K562 (cell line): ENCODE measurements at regions not wholly inside any gene's neighbourhood (a gene's known extent, or its start where the extent isn't known, plus 50 kb on each side); places are given as distances from the start of the nearest gene placed in this dataset.
A peak's percentile ranks its signal among the peaks of the same experiment; 100 is the strongest.

ENCODE experiments used
- ATAC-seq: fragments of 200-7000 bp; cut with Tn5 transposase; 3 replicates; pipeline ENCODE4 v1.9.1; 2020; ENCODE audit warnings: moderate library complexity
- BruUV-seq: library from RNA; stranded (reverse); fragments of 400-500 nt; replicated peaks from 2 replicates; lab custom pipeline; 2021; lab: Mats Ljungman, UMichigan
- CTCF ChIA-PET: fragments of 300-600 bp; formaldehyde crosslinking; extraction: SDS; loops from one replicate; lab custom pipeline; 2021; ENCODE audit warnings: low intra/inter-chr PET ratio; lab: Yijun Ruan, JAX
- POLR2A ChIA-PET: fragments of 300-600, 350-650 bp; sonication (Branson Sonifier 250); formaldehyde crosslinking; extraction: SDS; loops from one replicate; lab custom pipeline; 2021; ENCODE audit warnings: antibody characterized with exemption, inconsistent platforms; lab: Yijun Ruan, JAX
- DNase-seq, 4 experiments: peaks; one replicate each; pipeline versions ENCODE4 v3.0.0 to v3.0.0-alpha.2; 2011 to 2018; ENCODE audit warnings: low spot score in 3 of 4, mixed read lengths in 3 of 4; ENCODE audit errors: extremely low read depth in 1 of 4
- FAIRE-seq: peaks from 2 replicates; lab custom pipeline; 2011; peaks lifted over from hg19 to GRCh38; lab: Jason Lieb, UNC
- H2AFZ ChIP-seq: 2 replicates; pipeline ENCODE4 v1.6.0; 2011; ENCODE audit warnings: low read depth, low read length, control low read depth, inconsistent platforms
- H3K27ac ChIP-seq: fragments of 200-600 bp; 3 replicates; pipeline ENCODE4 v1.8.0; 2011; ENCODE audit warnings: low read depth, mild to moderate bottlenecking, control low read depth, inconsistent platforms, low read length, moderate library complexity, mixed read lengths; ENCODE audit errors: extremely low read depth
- H3K27me3 ChIP-seq, 2 experiments: fragments of 300-600 bp in 1 of 2; 2 replicates in 1 of 2; 3 replicates in 1 of 2; pipeline versions ENCODE4 v1.6.0 to v1.8.0; 2011; ENCODE audit warnings: inconsistent platforms in 2 of 2, low read length in 2 of 2, mild to moderate bottlenecking in 1 of 2, mixed read lengths in 1 of 2, moderate library complexity in 1 of 2; ENCODE audit not compliant: control insufficient read depth in 2 of 2, insufficient read depth in 2 of 2
- H3K36me3 ChIP-seq: fragments of 300-600 bp; 3 replicates; pipeline ENCODE4 v1.8.0; 2011; ENCODE audit warnings: mild to moderate bottlenecking, low read length, inconsistent platforms; ENCODE audit not compliant: control insufficient read depth, insufficient read depth
- H3K4me1 ChIP-seq, 2 experiments: fragments of 200-600 bp in 1 of 2; replicated peaks in 1 of 2; 2 replicates in 1 of 2; 3 replicates in 1 of 2; pipeline versions ENCODE4 v1.5.1 to v1.8.0; 2011; ENCODE audit warnings: inconsistent platforms in 2 of 2, low read length in 2 of 2, mild to moderate bottlenecking in 1 of 2, mixed read lengths in 1 of 2, moderate library complexity in 1 of 2; ENCODE audit not compliant: control insufficient read depth in 2 of 2, insufficient read depth in 2 of 2
- H3K4me2 ChIP-seq: 2 replicates; pipeline ENCODE4 v1.6.1; 2011; ENCODE audit warnings: low read length, control low read depth, inconsistent platforms, mixed read lengths; ENCODE audit not compliant: insufficient read depth
- H3K4me3 ChIP-seq: fragments of 200-600 bp; sonication (generic), shearing (Covaris generic); 2 replicates; pipeline ENCODE4 v1.5.1; 2016; ENCODE audit warnings: control low read depth, inconsistent platforms
- H3K79me2 ChIP-seq: fragments of 200-600 bp; 3 replicates; pipeline ENCODE4 v1.8.0; 2011; ENCODE audit warnings: low read length, inconsistent platforms; ENCODE audit not compliant: control insufficient read depth, insufficient read depth
- H3K9ac ChIP-seq, 2 experiments: 2 replicates each; pipeline versions ENCODE4 v1.6.0 to v1.6.1; 2011; ENCODE audit warnings: low read depth in 2 of 2, low read length in 2 of 2, control low read depth in 1 of 2, inconsistent platforms in 1 of 2, mild to moderate bottlenecking in 1 of 2, mixed read lengths in 1 of 2; ENCODE audit not compliant: insufficient read depth in 1 of 2
- H3K9me1 ChIP-seq: one replicate; pipeline ENCODE4 v1.6.0; 2011; ENCODE audit warnings: inconsistent platforms, mild to moderate bottlenecking, low read length, moderate library complexity; ENCODE audit not compliant: control insufficient read depth, insufficient read depth
- H3K9me3 ChIP-seq: replicated peaks from 2 replicates; pipeline ENCODE4 v1.5.1; 2011; ENCODE audit warnings: low read depth, low read length, inconsistent platforms; ENCODE audit not compliant: control insufficient read depth, insufficient read depth
- H4K20me1 ChIP-seq: replicated peaks from 2 replicates; pipeline ENCODE4 v1.6.1; 2011; ENCODE audit warnings: low read length, inconsistent platforms, mixed read lengths; ENCODE audit not compliant: control insufficient read depth, insufficient read depth
- FOS ChIP-seq: IDR thresholded peaks from 3 replicates; pipeline ENCODE4 v1.6.1; 2011; ENCODE audit not compliant: insufficient read length; ENCODE audit errors: extremely low read depth
- WGBS: fragments of 100-300 bp; shearing (Covaris generic); methylation state at CpG from one replicate; pipeline ENCODE4 v1.1.6; 2016; ENCODE audit warnings: low coverage, mixed read lengths; ENCODE audit not compliant: insufficient coverage; ENCODE audit errors: missing lambda C conversion rate; 5-methylcytosine and 5-hydroxymethylcytosine counted together
- in situ Hi-C: fragments of 300-500 bp; cut with MboI; formaldehyde crosslinking; loops from 4 replicates; pipeline ENCODE4 v1.15.0; 2018; ENCODE audit warnings: inconsistent platforms, mixed read lengths
- intact Hi-C: fragments of 100-400 bp; cut with micrococcal nuclease; formaldehyde crosslinking; loops from 2 replicates; pipeline ENCODE4 v1.14.2; 2022
- TF ChIP-seq, protein P1 (sequence below), 2 experiments: fragments of 450-650 bp in 1 of 2; sonication (generic) in 1 of 2; formaldehyde crosslinking in 1 of 2; IDR thresholded peaks; 2 replicates each; pipeline versions ENCODE4 v1.7.1 to v1.9.0; 2016 to 2022; ENCODE audit warnings: inconsistent platforms in 1 of 2, mild to moderate bottlenecking in 1 of 2, missing genetic modification reagents in 1 of 2

GRCh38 chr9:107625383-107625984 lies 135.9 kb upstream of the KLF4 start:
- H2AFZ ChIP-seq = no peak overlapping the region
- H3K4me3 ChIP-seq = no peak overlapping the region
- ATAC-seq (no peak), DNase-seq (no peak), FAIRE-seq (no peak)
- no peak overlapping the region for H3K4me2 ChIP-seq
- ChIA-PET CTCF (no interaction called here), POLR2A (no interaction called here)
- no peak overlapping the region for H3K27ac ChIP-seq
- no peaks in the 10 kb centered on the region for H3K79me2 ChIP-seq
- 1% methylated on average over 7 of the region's 7 CpGs for WGBS
- BruUV-seq = no TSS peak
- no peaks in the 10 kb centered on the region for H3K9me1 ChIP-seq
- no peak for TF ChIP-seq FOS
- TF ChIP-seq, protein P1, sequence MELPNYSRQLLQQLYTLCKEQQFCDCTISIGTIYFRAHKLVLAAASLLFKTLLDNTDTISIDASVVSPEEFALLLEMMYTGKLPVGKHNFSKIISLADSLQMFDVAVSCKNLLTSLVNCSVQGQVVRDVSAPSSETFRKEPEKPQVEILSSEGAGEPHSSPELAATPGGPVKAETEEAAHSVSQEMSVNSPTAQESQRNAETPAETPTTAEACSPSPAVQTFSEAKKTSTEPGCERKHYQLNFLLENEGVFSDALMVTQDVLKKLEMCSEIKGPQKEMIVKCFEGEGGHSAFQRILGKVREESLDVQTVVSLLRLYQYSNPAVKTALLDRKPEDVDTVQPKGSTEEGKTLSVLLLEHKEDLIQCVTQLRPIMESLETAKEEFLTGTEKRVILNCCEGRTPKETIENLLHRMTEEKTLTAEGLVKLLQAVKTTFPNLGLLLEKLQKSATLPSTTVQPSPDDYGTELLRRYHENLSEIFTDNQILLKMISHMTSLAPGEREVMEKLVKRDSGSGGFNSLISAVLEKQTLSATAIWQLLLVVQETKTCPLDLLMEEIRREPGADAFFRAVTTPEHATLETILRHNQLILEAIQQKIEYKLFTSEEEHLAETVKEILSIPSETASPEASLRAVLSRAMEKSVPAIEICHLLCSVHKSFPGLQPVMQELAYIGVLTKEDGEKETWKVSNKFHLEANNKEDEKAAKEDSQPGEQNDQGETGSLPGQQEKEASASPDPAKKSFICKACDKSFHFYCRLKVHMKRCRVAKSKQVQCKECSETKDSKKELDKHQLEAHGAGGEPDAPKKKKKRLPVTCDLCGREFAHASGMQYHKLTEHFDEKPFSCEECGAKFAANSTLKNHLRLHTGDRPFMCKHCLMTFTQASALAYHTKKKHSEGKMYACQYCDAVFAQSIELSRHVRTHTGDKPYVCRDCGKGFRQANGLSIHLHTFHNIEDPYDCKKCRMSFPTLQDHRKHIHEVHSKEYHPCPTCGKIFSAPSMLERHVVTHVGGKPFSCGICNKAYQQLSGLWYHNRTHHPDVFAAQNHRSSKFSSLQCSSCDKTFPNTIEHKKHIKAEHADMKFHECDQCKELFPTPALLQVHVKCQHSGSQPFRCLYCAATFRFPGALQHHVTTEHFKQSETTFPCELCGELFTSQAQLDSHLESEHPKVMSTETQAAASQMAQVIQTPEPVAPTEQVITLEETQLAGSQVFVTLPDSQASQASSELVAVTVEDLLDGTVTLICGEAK (IDR thresholded peaks at IDR 0.05) = peak; percentile 76
- TF ChIP-seq, protein P1 (CRISPR knock-in tag; IDR thresholded peaks at IDR 0.05) = no peak; the same call in 1 of the 2 replicates
- H3K4me1 ChIP-seq = no peaks in the 10 kb centered on the region
- H4K20me1 ChIP-seq = no peaks in the 10 kb centered on the region
- intact Hi-C loops = no loop called here
- no peak overlapping the region for H3K9ac ChIP-seq
- H3K9me3 ChIP-seq = no peaks in the 10 kb centered on the region
- H3K27me3 ChIP-seq = peaks cover 9 to 38% of the 10 kb centered on the region in 2 experiments; a peak in 4 of 5 replicates
- H3K36me3 ChIP-seq = no peaks in the 10 kb centered on the region
- in situ Hi-C loops = no loop called here
